NT2/D1 (cell line): ENCODE measurements at regions not wholly inside any gene's neighbourhood (a gene's known extent, or its start where the extent isn't known, plus 50 kb on each side); places are given as distances from the start of the nearest gene placed in this dataset.

ENCODE experiments used
- DNase-seq: peaks from one replicate; pipeline ENCODE4 v3.0.0-alpha.2; 2011; ENCODE audit warnings: low read depth, low spot score
- H3K27me3 ChIP-seq: 2 replicates; pipeline ENCODE4 v1.6.0; 2011; ENCODE audit warnings: mild to moderate bottlenecking; ENCODE audit not compliant: insufficient read length, insufficient read depth
- H3K36me3 ChIP-seq: 2 replicates; pipeline ENCODE4 v1.6.1; 2011; ENCODE audit warnings: mild to moderate bottlenecking, low read length, mixed read lengths; ENCODE audit not compliant: insufficient read depth, insufficient read length
- H3K4me1 ChIP-seq: 2 replicates; pipeline ENCODE4 v1.5.1; 2011; ENCODE audit not compliant: insufficient read depth, insufficient read length
- H3K4me3 ChIP-seq: 2 replicates; pipeline ENCODE4 v1.5.1; 2011; ENCODE audit warnings: low read depth; ENCODE audit not compliant: insufficient read length
- H3K9ac ChIP-seq: 2 replicates; pipeline ENCODE4 v1.6.0; 2011; ENCODE audit warnings: low read depth; ENCODE audit not compliant: insufficient read length
- H3K9me3 ChIP-seq: 2 replicates; pipeline ENCODE4 v1.5.1; 2011; ENCODE audit warnings: mild to moderate bottlenecking, low read length; ENCODE audit not compliant: insufficient read depth
- SUZ12 ChIP-seq: IDR thresholded peaks from 2 replicates; pipeline ENCODE4 v1.6.1; 2011; ENCODE audit not compliant: insufficient read length, insufficient read depth; ENCODE audit errors: extremely low read depth
- YY1 ChIP-seq: IDR thresholded peaks from 2 replicates; pipeline ENCODE4 v1.6.1; 2011; ENCODE audit not compliant: insufficient read length, insufficient read depth
- ZNF274 ChIP-seq: IDR thresholded peaks from 2 replicates; pipeline ENCODE4 v1.6.1; 2011; ENCODE audit warnings: mild to moderate bottlenecking, low read depth, low read length

- H3K9me3 ChIP-seq = peaks cover 10% of the 10 kb centered on the region; the same call in 1 of the 2 replicates
- H3K4me3 ChIP-seq = no peak overlapping the region
- TF ChIP-seq SUZ12 (no peak), ZNF274 (no peak), YY1 (no peak)
- no peaks in the 10 kb centered on the region for H3K36me3 ChIP-seq
- H3K4me1 ChIP-seq = no peaks in the 10 kb centered on the region
- no peak for DNase-seq
- no peaks in the 10 kb centered on the region for H3K27me3 ChIP-seq
- H3K9ac ChIP-seq = no peak overlapping the region
Measured at GRCh38 chr6:33914645-33915044, 110.8 kb upstream of the MLN start.

DNA sequence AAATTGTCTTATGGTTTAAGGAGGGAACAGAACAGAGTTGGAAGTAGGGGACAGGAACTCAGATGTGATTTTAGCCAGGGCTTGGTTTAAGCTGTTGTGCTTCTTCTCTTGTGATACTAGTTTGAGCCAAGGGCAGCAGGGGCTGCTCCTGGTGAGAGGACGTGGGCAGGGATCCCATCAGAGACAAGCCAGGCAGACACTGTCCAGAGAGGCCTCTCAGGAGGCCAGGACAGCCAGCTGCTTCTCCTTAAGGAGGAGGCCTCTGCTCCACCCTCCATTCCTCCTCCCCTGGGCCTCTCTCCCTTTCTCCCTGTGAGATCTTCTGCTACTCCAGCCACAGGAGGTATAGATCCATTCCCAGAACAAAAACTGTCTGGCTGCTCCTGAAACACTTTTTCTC lies 108.4 kb upstream of the MLN start:
- H3K9me3 ChIP-seq = 0 out of 2 replicates have a peak, but pooled peaks cover 5% of the 10 kb centered on the region
- H3K27me3 ChIP-seq = no peaks in the 10 kb centered on the region
- no peaks in the 10 kb centered on the region for H3K4me1 ChIP-seq
- H3K4me3 ChIP-seq = no peak overlapping the region
- H3K36me3 ChIP-seq = no peaks in the 10 kb centered on the region
- TF ChIP-seq YY1 = no peak
- no peak for TF ChIP-seq SUZ12
- no peak for TF ChIP-seq ZNF274
- no peak for DNase-seq
- no peak overlapping the region for H3K9ac ChIP-seq

DNA sequence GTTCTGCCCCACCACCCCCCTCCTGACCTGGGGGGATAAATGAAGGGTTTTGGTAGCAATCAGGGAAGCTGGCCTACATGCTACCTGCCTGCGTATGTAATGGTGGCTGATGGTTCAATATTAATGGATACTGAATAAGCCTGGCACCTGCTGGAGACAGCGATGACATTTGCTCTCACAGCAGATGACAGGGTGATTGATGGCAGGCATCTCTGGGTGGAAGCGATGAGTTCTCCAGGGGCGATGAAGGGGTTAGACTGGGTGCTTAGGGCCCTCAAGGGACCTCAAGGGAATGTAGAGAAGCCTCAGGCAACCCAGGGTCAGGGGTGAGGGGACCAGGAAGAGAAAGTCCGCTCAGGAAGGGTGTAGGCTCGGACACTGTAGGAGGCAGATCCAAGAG lies 107.7 kb upstream of the MLN start:
- TF ChIP-seq ZNF274 (no peak), SUZ12 (no peak), YY1 (no peak)
- no peaks in the 10 kb centered on the region for H3K27me3 ChIP-seq
- no peak overlapping the region for H3K9ac ChIP-seq
- no peak overlapping the region for H3K4me3 ChIP-seq
- H3K9me3 ChIP-seq = no peaks in the 10 kb centered on the region
- no peaks in the 10 kb centered on the region for H3K36me3 ChIP-seq
- no peak for DNase-seq
- H3K4me1 ChIP-seq = no peaks in the 10 kb centered on the region

GRCh38 chr6:33910594-33910993 lies 106.8 kb upstream of the MLN start:
- H3K4me3 ChIP-seq = no peak overlapping the region
- no peak for DNase-seq
- no peak overlapping the region for H3K9ac ChIP-seq
- H3K36me3 ChIP-seq = no peaks in the 10 kb centered on the region
- TF ChIP-seq SUZ12 (no peak), YY1 (no peak), ZNF274 (no peak)
- no peaks in the 10 kb centered on the region for H3K9me3 ChIP-seq
- no peaks in the 10 kb centered on the region for H3K4me1 ChIP-seq
- H3K27me3 ChIP-seq = no peaks in the 10 kb centered on the region

DNA sequence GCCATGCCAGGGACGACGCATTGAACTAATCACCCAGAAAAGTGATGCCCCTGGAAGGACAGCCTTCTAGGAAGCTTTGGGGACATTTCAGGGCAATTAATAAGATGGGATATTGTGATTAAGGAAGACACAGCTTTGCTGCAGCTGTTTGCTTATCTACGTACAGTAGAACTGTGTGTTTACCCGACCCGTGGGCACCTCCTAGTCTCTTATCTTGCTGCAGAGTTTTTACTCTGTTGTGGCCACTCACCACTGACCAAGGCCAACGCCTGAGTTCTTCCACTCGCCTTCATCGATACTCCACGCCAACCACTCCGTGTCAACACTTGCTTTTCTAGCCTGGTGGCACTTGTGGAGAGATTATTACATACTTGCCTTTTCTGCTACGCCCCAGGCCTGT lies 105.9 kb upstream of the MLN start:
- no peaks in the 10 kb centered on the region for H3K4me1 ChIP-seq
- no peaks in the 10 kb centered on the region for H3K9me3 ChIP-seq
- no peak for DNase-seq
- H3K9ac ChIP-seq = no peak overlapping the region
- H3K36me3 ChIP-seq = no peaks in the 10 kb centered on the region
- H3K4me3 ChIP-seq = no peak overlapping the region
- TF ChIP-seq YY1 = no peak
- no peak for TF ChIP-seq ZNF274
- TF ChIP-seq SUZ12 = no peak
- H3K27me3 ChIP-seq = no peaks in the 10 kb centered on the region

DNA sequence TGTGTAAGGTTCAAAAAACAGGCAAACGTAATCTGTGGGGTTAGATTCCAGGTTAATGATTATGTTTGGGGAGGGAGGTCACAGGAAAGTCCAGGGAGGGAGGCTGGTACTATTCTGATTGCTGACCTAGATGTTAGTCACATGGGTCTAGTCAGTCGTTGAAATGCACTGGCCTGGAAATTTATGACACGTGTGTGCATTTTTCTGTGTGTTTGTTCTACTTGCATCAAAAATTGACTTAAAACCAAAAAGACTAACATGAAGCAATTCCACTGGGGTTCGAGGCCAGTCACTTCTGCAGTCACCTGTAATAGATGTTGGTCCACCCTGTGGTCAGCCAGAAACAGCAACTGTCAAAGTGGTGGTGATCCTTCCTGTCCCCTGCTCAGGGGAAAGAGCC lies 104.2 kb upstream of the MLN start:
- Histone ChIP-seq H3K9me3 (no peaks in the 10 kb centered on the region), H3K27me3 (peaks cover under 1% of the 10 kb centered on the region), H3K9ac (no peak overlapping the region), H3K4me1 (no peaks in the 10 kb centered on the region), H3K4me3 (no peak overlapping the region), H3K36me3 (no peaks in the 10 kb centered on the region)
- DNase-seq = no peak
- TF ChIP-seq ZNF274 (no peak), YY1 (no peak)

GRCh38 chr6:33907227-33907626 lies 103.4 kb upstream of the MLN start:
- peaks cover 5% of the 10 kb centered on the region for H3K27me3 ChIP-seq
- no peaks in the 10 kb centered on the region for H3K9me3 ChIP-seq
- no peaks in the 10 kb centered on the region for H3K36me3 ChIP-seq
- no peaks in the 10 kb centered on the region for H3K4me1 ChIP-seq
- no peak for DNase-seq
- no peak overlapping the region for H3K4me3 ChIP-seq
- no peak overlapping the region for H3K9ac ChIP-seq
- TF ChIP-seq SUZ12 = no peak
- TF ChIP-seq YY1 = no peak
- no peak for TF ChIP-seq ZNF274

GRCh38 chr6:33906439-33906838 lies 102.6 kb upstream of the MLN start:
- H3K27me3 ChIP-seq = peaks cover 5% of the 10 kb centered on the region
- H3K9ac ChIP-seq = no peak overlapping the region
- DNase-seq = no peak
- no peaks in the 10 kb centered on the region for H3K36me3 ChIP-seq
- no peak overlapping the region for H3K4me3 ChIP-seq
- TF ChIP-seq YY1 = no peak
- no peak for TF ChIP-seq ZNF274
- no peak for TF ChIP-seq SUZ12
- H3K9me3 ChIP-seq = no peaks in the 10 kb centered on the region
- H3K4me1 ChIP-seq = no peaks in the 10 kb centered on the region
